ENCODE measurements at regions not wholly inside any gene's neighbourhood (a gene's known extent, or its start where the extent isn't known, plus 50 kb on each side); places are given as distances from the start of the nearest gene placed in this dataset.

DNA sequence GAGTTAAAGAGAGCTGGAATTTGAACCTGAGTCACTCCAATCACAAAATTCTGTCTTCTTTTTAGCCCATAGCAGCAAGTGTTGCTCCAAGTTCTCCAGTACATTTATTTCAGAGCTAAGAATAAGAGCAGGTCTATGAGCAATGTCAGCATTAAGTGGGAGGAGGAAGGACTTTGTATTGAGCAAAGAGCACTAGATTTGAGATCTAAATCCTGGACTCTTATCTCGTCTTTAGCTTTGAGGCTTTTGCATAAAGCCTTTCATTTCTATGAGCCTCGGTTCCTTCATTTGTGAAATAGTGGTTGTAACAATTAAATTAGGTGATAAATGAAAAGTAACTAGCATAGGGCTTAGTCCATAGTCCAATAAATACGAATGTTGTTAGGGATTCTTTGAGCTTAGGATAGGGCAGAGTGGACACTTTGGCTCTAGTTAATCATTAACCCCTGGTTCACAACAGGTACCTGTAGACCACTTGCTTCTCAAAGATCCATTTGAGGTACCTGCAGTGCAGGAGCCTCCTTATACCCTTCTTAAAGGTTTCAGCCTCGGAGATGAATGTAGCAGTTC, 464.1 kb upstream of the KLF4 start:
- DNase-seq (no peak), ATAC-seq (no peak)
- H3K4me1 ChIP-seq = peaks cover 0 to 9% (median 0%) of the 10 kb centered on the region in 9 donors
- TF ChIP-seq CTCF (IDR thresholded peaks at IDR 0.05) = no peak
- no peak overlapping the region for H3K27ac ChIP-seq
- no peaks in the 10 kb centered on the region for H3K27me3 ChIP-seq
- intact Hi-C loops (cut with DNase I) = no loop called here
- WGBS, 2 donors = 86% methylated on average over 4 of the region's 4 CpGs
- no peaks in the 10 kb centered on the region for H3K36me3 ChIP-seq
- H3K9me3 ChIP-seq = peaks cover 0 to 27% (median 4%) of the 10 kb centered on the region in 11 donors
- H3K4me3 ChIP-seq = no peak overlapping the region

GRCh38 chr9:107952773-107953172, 463.2 kb upstream of the KLF4 start:
- Histone ChIP-seq H3K4me3 (no peak overlapping the region), H3K27ac (no peak overlapping the region), H3K27me3 (no peaks in the 10 kb centered on the region), H3K36me3 (no peaks in the 10 kb centered on the region), H3K4me1 (peaks cover 0 to 9% (median 0%) of the 10 kb centered on the region in 9 donors), H3K9me3 (peaks cover 0 to 27% (median 4%) of the 10 kb centered on the region in 11 donors)
- ATAC-seq (no peak), DNase-seq (no peak)
- intact Hi-C loops (cut with DNase I) = no loop called here
- TF ChIP-seq CTCF (IDR thresholded peaks at IDR 0.05) = no peak
- 78 to 97% methylated on average over 1 of the region's 1 CpG for WGBS, 2 donors

DNA sequence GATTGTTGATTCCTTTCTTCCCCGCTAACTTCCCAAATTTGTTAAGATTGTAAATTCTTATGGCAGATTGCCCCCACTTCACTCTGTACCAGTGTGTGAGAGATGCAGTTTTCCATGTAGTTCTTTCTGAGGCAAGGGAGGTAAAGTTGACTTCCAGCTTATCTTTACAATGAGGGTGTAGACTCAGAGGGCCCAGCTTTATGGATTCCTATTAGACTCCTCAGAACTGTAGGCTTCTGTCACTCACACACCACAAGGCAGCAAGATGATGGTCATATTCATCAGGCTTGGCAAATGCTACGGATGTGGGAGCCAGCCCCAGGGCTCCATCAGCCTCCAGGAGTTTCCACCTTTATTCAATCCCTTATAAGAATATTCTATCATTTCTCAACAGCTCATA, 461.9 kb upstream of the KLF4 start:
- H3K4me1 ChIP-seq = peaks cover 0 to 9% (median 0%) of the 10 kb centered on the region in 9 donors
- H3K9me3 ChIP-seq = peaks cover 0 to 27% (median 4%) of the 10 kb centered on the region in 11 donors
- no peak for TF ChIP-seq CTCF (IDR thresholded peaks at IDR 0.05)
- no peak for ATAC-seq
- no peak overlapping the region for H3K27ac ChIP-seq
- no peaks in the 10 kb centered on the region for H3K36me3 ChIP-seq
- intact Hi-C loops (cut with DNase I) = no loop called here
- no peak for DNase-seq
- H3K27me3 ChIP-seq = no peaks in the 10 kb centered on the region
- WGBS, 2 donors = 95 to 96% methylated on average over 2 of the region's 2 CpGs
- H3K4me3 ChIP-seq = no peak overlapping the region

GRCh38 chr9:107949061-107949460, 459.5 kb upstream of the KLF4 start:
- 68 to 87% methylated on average over 4 of the region's 4 CpGs for WGBS, 2 donors
- DNase-seq = no peak

More at GRCh38 chr9:107949061-107949460, 459.5 kb upstream of the KLF4 start:
- no peak for TF ChIP-seq CTCF (IDR thresholded peaks at IDR 0.05)
- Histone ChIP-seq H3K9me3 (peaks cover 0 to 27% (median 4%) of the 10 kb centered on the region in 11 donors), H3K27me3 (no peaks in the 10 kb centered on the region), H3K36me3 (no peaks in the 10 kb centered on the region), H3K4me1 (peaks cover 0 to 5% (median 0%) of the 10 kb centered on the region in 9 donors), H3K27ac (no peak overlapping the region), H3K4me3 (no peak overlapping the region)
- ATAC-seq = no peak
- intact Hi-C loops (cut with DNase I) = no loop called here

Data from heart right ventricle (tissue), 16 donors.